Chondrocyte (in vitro differentiated cells): ENCODE measurements at regions not wholly inside any gene's neighbourhood (a gene's known extent, or its start where the extent isn't known, plus 50 kb on each side); places are given as distances from the start of the nearest gene placed in this dataset.
"Not testable (repeated sequence)": the region's sequence is repeated elsewhere in the genome, so short reads cannot be mapped to it uniquely, and the experiment has no call there.

Experiments used
- DNase-seq: peaks from one replicate; pipeline ENCODE4 v3.0.0; 2021; ENCODE audit warnings: mixed read lengths, low spot score
- H3K27ac Mint-ChIP-seq: one replicate; pipeline ENCODE4 v1.8.0; 2021; ENCODE audit warnings: mild to moderate bottlenecking, moderate library complexity, mixed read lengths; ENCODE audit not compliant: unreplicated experiment
- H3K27me3 Mint-ChIP-seq: 2 replicates; pipeline ENCODE4 v1.8.0; 2021; ENCODE audit warnings: low read depth, mixed read lengths
- H3K36me3 Mint-ChIP-seq: 2 replicates; pipeline ENCODE4 v1.8.0; 2021; ENCODE audit warnings: low read depth, mixed read lengths
- H3K4me1 Mint-ChIP-seq: 2 replicates; pipeline ENCODE4 v1.8.0; 2021; ENCODE audit warnings: low read depth, mild to moderate bottlenecking, mixed read lengths
- H3K4me3 Mint-ChIP-seq: one replicate; pipeline ENCODE4 v1.8.0; 2021; ENCODE audit warnings: mild to moderate bottlenecking, moderate library complexity, mixed read lengths; ENCODE audit not compliant: unreplicated experiment
- H3K9me3 Mint-ChIP-seq: 2 replicates; pipeline ENCODE4 v1.8.0; 2021; ENCODE audit warnings: low read depth, mixed read lengths
- TF ChIP-seq, protein P1 (sequence below): fragments of 200-600 bp; sonication (generic); IDR thresholded peaks from 2 replicates; pipeline ENCODE4 v1.5.0; 2021; ENCODE audit warnings: antibody characterized with exemption, mild to moderate bottlenecking, moderate library complexity

DNA sequence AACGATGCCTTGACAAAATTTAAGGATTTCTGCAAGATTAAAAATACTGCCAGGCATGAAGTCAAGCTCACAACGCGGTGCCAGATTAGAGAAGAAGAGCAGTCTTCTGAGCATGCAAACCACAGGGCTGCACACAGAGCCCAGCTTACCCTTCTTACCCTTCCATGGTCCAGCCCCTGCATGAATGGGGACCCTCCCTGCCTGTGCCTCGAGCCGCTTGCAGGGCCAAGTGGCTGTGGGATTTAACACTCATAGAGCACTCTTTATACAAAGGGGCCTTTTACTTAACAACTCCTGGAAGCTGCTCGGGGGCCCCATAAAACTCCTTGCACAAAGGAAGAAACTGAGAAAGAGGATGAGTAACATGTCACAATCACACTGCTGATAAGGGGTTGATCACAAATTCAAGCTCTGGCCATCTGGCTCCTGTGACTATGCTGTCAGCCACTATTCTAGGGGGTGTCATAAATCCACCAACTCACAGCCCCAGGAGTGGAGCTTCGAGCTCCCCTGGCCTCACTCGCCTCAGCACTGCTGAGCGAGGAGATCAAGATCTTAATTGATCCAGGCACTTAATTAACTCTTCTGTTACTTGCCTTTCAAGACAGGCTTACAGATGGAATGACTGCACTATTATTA is 514.8 kb downstream of the TNS3 start:
- no peaks in the 10 kb centered on the region for H3K4me1 Mint-ChIP-seq
- peaks cover 9% of the 10 kb centered on the region for H3K9me3 Mint-ChIP-seq
- no peak overlapping the region for H3K4me3 Mint-ChIP-seq
- H3K27ac Mint-ChIP-seq = no peak overlapping the region
- H3K36me3 Mint-ChIP-seq = peaks cover 2% of the 10 kb centered on the region
- no peaks in the 10 kb centered on the region for H3K27me3 Mint-ChIP-seq
- TF ChIP-seq, protein P1, sequence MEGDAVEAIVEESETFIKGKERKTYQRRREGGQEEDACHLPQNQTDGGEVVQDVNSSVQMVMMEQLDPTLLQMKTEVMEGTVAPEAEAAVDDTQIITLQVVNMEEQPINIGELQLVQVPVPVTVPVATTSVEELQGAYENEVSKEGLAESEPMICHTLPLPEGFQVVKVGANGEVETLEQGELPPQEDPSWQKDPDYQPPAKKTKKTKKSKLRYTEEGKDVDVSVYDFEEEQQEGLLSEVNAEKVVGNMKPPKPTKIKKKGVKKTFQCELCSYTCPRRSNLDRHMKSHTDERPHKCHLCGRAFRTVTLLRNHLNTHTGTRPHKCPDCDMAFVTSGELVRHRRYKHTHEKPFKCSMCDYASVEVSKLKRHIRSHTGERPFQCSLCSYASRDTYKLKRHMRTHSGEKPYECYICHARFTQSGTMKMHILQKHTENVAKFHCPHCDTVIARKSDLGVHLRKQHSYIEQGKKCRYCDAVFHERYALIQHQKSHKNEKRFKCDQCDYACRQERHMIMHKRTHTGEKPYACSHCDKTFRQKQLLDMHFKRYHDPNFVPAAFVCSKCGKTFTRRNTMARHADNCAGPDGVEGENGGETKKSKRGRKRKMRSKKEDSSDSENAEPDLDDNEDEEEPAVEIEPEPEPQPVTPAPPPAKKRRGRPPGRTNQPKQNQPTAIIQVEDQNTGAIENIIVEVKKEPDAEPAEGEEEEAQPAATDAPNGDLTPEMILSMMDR = no peak
- no peak for DNase-seq

- peaks cover 2% of the 10 kb centered on the region for H3K36me3 Mint-ChIP-seq
- H3K9me3 Mint-ChIP-seq = peaks cover 2% of the 10 kb centered on the region
- H3K4me1 Mint-ChIP-seq = peaks cover 12% of the 10 kb centered on the region
- no peak overlapping the region for H3K27ac Mint-ChIP-seq
- H3K27me3 Mint-ChIP-seq = no peaks in the 10 kb centered on the region
- no peak for DNase-seq
- TF ChIP-seq, protein P1 = no peak
- H3K4me3 Mint-ChIP-seq = no peak overlapping the region
Measured at GRCh38 chr7:47056731-47057130, 525.2 kb downstream of the TNS3 start.

GRCh38 chr7:47052541-47053208 is 529.2 kb downstream of the TNS3 start:
- not testable (repeated sequence) for H3K36me3 Mint-ChIP-seq, H3K4me3 Mint-ChIP-seq

GRCh38 chr7:47049234-47049774 is 532.6 kb downstream of the TNS3 start:
- H3K27me3 Mint-ChIP-seq = no peaks in the 10 kb centered on the region
- H3K36me3 Mint-ChIP-seq = peaks cover 2% of the 10 kb centered on the region
- peaks cover 2% of the 10 kb centered on the region for H3K9me3 Mint-ChIP-seq
- DNase-seq = no peak
- TF ChIP-seq, protein P1 = no peak
- peaks cover 12% of the 10 kb centered on the region for H3K4me1 Mint-ChIP-seq
- no peak overlapping the region for H3K27ac Mint-ChIP-seq
- no peak overlapping the region for H3K4me3 Mint-ChIP-seq

More at GRCh38 chr7:47052541-47053208, 529.2 kb downstream of the TNS3 start:
- not testable (repeated sequence) for H3K9me3 Mint-ChIP-seq, H3K27me3 Mint-ChIP-seq, DNase-seq, H3K27ac Mint-ChIP-seq
- H3K4me1 Mint-ChIP-seq = peaks cover 12% of the 10 kb centered on the region

DNA sequence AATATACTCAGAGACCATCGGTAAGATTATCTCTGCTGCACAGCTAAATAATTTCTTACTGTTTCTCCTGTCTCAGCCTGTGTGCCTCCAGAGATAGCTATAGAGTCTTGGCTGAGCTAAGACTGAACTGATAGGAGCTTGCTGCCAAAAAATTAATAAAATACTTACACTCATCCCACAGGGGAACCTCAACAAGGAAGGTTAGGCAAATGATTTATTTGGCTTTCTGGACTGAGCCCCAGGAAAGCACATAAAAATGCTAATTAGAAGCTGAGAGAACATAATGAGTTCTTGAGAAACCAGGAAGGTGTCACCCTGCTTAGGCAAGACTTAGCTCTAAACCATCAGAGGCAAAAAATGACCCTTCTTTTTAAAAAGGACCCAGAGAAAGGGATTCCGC is 534.5 kb downstream of the TNS3 start:
- Mint-ChIP-seq H3K9me3 (peaks cover 2% of the 10 kb centered on the region), H3K4me1 (peaks cover 19% of the 10 kb centered on the region), H3K27me3 (no peaks in the 10 kb centered on the region), H3K27ac (no peak overlapping the region), H3K36me3 (no peaks in the 10 kb centered on the region), H3K4me3 (no peak overlapping the region)
- DNase-seq = no peak
- TF ChIP-seq, protein P1 = no peak
